ENCODE measurements at regions not wholly inside any gene's neighbourhood (a gene's known extent, or its start where the extent isn't known, plus 50 kb on each side); places are given as distances from the start of the nearest gene placed in this dataset.
"Not testable (repeated sequence)": the region's sequence is repeated elsewhere in the genome, so short reads cannot be mapped to it uniquely, and the experiment has no call there.

- no peak for DNase-seq (ENCODE audit: low spot score)
Measured at GRCh38 chr11:134978388-134979088, 566.5 kb upstream of the B3GAT1 start.

DNA sequence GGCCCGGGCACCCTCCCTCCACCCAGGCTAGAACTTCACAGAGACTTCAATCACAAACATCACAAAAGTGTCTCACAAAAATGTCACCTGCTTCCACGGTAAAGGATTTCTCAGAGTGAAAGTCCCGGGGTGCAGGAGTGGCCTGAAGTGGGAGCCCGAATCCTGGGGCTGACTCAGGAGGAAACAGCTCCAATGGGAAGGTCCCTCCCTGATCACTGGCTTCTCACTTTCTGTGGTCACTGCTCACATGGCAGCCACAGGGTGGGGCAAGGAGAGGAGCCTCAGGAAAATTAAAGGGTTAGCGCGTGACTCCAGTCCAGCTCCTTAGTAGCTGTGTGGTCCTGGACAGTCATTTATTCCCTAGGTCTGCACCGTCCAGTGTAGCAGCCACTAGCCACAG is 564.5 kb upstream of the B3GAT1 start:
- DNase-seq (ENCODE audit: low spot score) = no peak

- DNase-seq (ENCODE audit: low spot score) = no peak
Measured at GRCh38 chr11:134975866-134976376, 563.9 kb upstream of the B3GAT1 start.

GRCh38 chr11:134973801-134974200 is 561.8 kb upstream of the B3GAT1 start:
- no peak for DNase-seq (ENCODE audit: low spot score)

DNA sequence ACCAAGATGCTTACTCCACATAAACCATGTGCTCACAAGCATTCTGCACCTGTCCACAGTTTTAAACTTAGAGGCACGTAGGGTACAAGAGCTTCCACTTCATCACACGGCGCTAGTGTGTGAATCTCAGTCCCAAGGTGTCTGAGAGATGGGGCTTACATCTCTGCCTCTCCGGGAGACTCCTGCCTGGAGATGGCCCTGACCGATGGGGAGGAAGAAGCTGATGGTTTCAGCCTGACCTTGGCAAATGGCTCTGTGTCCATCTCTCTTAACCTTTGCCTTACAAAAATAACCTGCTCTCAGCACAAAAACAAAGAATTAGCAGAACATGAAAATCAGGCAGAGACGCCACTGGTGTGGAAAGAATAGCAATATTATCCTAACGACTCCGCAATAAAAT is 559.3 kb upstream of the B3GAT1 start:
- no peak for DNase-seq (ENCODE audit: low spot score)

DNA sequence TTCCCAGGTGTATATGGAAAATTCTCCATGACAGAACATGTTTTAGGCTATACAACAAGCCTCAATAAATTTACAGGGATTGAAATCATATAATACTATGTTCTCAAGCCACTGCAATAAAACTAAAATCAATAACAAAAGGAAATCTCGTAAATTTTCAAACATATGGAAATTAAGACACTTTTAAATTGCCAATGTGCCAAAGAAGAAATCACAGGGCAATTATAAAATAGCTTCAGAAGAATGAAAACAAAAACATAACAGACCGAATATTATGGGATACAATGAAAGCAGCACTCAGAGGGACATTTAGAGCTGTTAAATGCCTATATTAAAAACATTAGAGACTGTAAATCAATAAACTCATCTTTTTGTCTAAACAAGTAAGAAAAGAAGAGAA is 555.7 kb upstream of the B3GAT1 start:
- DNase-seq (ENCODE audit: low spot score) = no peak

DNA sequence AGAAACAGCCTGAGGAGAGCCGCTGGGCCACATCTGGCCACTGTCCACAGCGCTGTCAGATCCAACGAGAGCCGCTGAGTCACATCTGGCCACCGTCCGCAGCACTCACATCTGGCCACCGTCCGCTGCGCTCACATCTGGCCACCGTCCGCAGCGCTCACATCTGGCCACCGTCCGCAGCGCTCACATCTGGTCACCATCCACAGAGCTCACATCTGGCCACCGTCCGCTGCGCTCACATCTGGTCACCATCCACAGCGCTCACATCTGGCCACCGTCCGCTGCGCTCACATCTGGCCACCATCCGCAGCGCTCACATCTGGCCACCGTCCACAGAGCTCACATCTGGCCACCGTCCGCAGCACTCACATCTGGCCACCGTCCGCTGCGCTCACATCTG is 549.3 kb upstream of the B3GAT1 start:
- DNase-seq (ENCODE audit: low spot score) = not testable (repeated sequence)

- no peak for DNase-seq (ENCODE audit: low spot score)
Measured at GRCh38 chr11:134958870-134959269, 546.8 kb upstream of the B3GAT1 start.

DNA sequence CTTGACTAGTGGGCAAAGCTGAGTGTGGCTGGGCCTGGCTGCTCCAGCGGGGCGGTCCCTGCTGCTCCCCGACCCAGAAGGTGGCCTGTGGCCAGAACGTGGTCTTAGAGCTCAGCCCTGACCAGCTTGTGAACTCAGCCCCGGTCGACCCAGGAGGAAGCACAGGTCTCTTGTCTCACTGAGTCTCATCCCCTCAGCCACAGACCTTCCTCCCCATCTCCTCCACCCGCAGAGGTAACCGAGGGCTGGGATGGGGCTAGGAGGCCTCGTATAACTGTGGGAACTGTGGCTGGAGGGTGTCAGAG is 546.2 kb upstream of the B3GAT1 start:
- DNase-seq (ENCODE audit: low spot score) = no peak

DNA sequence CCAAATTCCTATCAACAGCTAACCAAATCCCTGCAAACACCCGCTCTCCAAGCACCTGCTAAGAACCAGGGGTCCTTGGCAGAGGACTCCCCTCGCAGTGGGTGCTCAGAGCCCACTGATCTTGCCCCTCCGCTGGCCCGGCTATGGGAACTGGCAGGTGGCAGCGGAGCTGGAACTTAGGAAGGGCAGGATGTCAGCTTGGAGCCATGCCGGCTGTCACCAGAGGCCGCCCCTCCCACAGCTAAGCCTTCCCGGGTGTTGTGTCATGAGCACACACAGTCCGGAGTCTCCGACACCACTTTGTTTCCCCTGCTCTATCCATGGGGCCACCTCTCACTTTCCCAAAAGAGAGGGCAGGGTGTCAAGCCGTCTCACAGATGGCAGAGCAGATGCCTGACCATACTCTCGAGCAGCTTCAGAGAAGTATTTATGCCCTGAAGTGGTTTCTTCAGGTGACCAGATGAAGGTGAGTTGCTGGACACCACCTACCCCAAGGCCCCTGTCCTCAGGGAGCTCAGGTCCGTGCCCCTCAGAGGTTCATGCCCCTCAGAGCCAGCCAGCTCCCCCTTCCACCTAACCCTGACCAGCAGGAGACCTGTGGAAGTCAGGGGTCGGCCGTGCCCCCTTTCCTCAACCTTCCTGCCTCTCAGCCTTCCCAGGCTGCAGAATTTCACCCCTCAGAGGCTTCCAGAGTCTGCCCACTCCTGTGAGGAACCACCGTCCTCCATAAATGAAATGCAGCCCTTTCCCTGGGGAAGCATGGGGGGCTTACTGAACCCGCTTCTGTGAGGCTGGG is 545.7 kb upstream of the B3GAT1 start:
- no peak for DNase-seq (ENCODE audit: low spot score)

- no peak for DNase-seq (ENCODE audit: low spot score)
Measured at GRCh38 chr11:134956450-134957210, 544.6 kb upstream of the B3GAT1 start.

DNA sequence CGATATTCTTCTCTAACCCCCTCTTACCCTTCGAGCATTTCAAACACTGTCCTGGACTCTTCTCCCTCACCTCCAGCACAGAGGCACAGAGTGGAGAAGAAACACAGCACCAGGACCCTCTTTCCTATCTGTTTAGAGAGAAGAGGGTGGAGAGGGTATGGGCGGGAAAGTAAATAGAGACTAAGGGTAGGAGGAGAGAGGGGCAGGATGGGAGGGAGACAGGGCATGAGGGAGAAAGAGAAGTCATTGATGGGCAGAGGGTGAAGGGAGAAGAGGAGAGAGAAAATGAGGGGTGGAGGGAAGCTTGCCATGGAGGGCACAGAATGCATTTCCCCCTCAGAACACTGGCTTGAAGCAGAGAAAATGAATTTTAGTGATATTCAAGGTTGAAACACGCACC is 543.9 kb upstream of the B3GAT1 start:
- not testable (repeated sequence) for DNase-seq (ENCODE audit: low spot score)

DNA sequence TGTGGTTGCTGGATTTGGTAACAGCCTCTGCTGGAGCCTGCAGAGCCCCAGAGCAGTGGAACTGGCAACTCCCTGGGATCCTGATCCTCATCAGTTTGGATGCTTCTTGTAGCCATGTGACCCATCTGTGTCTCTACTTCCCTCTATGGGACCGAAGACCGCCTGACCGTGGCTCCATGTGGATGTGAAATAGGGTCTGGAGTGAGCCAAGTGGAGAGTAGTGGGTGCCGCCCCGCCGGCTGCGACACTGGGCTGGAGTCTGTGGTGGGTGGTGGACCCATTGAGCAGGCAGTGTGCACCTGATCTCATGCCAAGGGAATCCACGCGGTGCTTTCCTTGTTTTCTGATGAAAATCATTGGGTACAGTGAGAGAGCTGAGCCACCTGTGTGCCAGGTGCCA is 543.2 kb upstream of the B3GAT1 start:
- no peak for DNase-seq (ENCODE audit: low spot score)

DNA sequence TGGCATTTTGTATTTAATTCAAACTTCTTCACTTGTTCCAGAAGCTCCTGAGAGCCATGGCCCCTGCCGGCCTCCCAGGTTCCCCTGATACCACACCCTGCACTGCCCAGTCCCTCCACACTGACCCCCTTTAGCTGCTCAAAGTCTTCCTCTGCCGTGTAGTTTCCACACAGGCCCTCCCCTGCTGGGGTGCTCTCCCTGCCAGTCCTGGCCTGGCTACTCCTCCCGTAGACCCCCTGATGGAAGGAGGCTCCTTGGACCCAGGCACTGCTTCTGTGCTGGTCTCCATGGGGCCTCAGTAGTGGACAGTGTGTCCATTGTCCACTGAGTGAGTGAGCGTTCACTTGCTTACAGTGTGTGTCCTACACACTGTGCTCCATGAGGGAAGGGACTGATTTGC is 542.4 kb upstream of the B3GAT1 start:
- not testable (repeated sequence) for DNase-seq (ENCODE audit: low spot score)

DNA sequence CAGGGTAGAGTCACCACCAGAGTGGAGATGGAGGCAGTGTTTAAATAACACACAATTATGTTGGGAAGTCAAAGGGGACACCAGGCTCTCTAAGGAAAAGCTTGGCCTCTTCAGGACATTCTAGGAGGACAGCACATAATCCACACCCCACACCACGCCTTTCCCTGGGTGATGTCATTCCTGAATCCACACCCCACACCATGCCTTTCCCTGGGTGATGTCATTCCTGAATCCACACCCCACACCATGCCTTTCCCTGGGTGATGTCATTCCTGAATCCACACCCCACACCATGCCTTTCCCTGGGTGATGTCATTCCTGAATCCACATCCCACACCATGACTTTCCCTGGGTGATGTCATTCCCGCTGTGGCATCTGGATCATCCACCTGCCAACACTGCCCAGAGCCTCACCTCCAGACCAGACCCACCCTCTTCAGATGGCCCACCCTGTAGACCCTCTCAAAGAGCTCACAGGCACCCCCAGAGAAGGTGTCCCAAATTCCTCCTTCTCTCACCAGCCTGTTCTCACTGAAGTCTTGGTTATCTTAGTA is 541.5 kb upstream of the B3GAT1 start:
- DNase-seq (ENCODE audit: low spot score) = not testable (repeated sequence)

- DNase-seq (ENCODE audit: low spot score) = peak; percentile 70
Measured at GRCh38 chr11:134951305-134951700, 539.3 kb upstream of the B3GAT1 start.

- DNase-seq (ENCODE audit: low spot score) = no peak
Measured at GRCh38 chr11:134950692-134951304, 538.8 kb upstream of the B3GAT1 start.

GRCh38 chr11:134949121-134950090 is 537.4 kb upstream of the B3GAT1 start:
- DNase-seq (ENCODE audit: low spot score) = peak; percentile 82

- DNase-seq (ENCODE audit: low spot score) = no peak
Measured at GRCh38 chr11:134947556-134947955, 535.5 kb upstream of the B3GAT1 start.

DNA sequence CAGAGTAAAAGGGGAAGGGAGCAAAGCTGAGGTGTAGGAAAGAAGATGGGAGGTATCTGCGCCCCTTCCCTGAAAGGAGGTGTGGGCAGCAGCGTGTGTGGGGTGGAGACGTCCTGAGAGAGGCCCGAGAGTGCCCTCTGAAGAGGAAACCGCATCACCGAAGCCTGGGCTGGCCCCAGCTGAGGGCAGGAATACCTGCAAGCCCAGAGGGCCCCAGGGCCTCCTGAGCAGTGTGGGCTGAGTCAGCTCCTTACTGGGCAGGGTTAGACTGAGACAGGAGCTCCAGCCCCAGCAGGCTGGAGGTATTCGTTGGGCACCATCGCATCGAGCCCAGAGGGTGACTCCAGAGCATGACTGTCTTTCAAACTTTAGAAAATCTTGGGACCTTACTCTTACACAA is 534.0 kb upstream of the B3GAT1 start:
- no peak for DNase-seq (ENCODE audit: low spot score)

DNA sequence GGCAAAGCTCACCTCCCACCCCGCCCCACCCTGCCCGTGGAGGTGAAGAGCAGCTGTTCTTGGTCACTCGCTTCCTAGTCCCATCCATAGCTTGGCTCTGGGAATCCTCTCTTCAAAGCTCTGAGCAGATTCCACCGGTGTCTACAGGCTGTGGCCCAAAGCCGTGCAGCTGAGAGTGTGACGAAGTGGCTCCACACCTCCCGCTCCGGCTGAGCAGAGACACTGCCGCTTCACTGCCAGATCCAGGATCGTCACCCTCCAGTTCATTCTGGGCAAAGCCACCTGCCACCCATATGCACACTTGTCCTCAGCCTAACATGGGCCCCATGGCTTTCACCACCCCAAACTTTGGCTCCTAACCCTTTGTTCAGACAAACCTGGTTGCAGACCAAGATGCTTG is 532.9 kb upstream of the B3GAT1 start:
- DNase-seq (ENCODE audit: low spot score) = no peak

All from hepatic stellate cell (primary cell).